SH-SY5Y (cell line): ENCODE measurements at regions not wholly inside any gene's neighbourhood (a gene's known extent, or its start where the extent isn't known, plus 50 kb on each side); places are given as distances from the start of the nearest gene placed in this dataset.

Experiments
- GATA2 ChIP-seq: IDR thresholded peaks from 2 replicates; pipeline ENCODE4 v1.6.1; 2011; ENCODE audit warnings: mild to moderate bottlenecking, low read depth, low read length
- GATA3 ChIP-seq: IDR thresholded peaks from 2 replicates; pipeline ENCODE4 v1.6.1; 2011; ENCODE audit warnings: low read depth, mild to moderate bottlenecking, low read length, moderate library complexity

DNA sequence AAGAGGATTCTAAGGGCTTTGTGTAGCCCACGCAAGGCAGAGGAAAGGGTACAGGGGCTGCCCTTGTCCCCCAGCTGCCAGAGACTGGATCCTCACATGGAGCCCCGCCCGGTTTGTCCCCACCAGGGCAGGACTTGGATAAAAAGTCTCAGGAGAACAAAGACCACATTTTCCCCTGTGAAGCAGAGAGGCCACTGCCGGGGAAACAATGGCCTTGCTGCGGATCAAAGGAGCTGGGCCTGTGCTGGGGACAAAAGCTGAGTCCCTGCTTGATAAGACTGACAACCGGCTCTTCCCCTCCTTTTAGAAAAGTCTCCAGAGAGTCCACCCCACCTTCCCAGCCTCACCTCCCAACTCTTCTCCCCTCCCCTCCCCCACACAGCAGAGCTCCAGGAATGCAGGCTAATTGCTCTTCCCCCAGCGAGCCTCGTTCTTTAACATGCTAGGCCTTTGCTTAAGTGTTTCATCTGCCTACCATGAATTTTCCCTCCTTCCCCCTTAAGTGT, 142.4 kb downstream of the PLPP3 start:
- TF ChIP-seq GATA2 (no peak), GATA3 (no peak)
